RWPE2 (cell line): ENCODE measurements at regions not wholly inside any gene's neighbourhood (a gene's known extent, or its start where the extent isn't known, plus 50 kb on each side); places are given as distances from the start of the nearest gene placed in this dataset.

Source experiments
- ATAC-seq: fragments of 200-7000 bp; cut with Tn5 transposase; 3 replicates; pipeline ENCODE4 v1.9.1; 2021; ENCODE audit warnings: low read depth
- DNase-seq: peaks from one replicate; pipeline ENCODE4 v3.0.0-alpha.2; 2020; ENCODE audit warnings: low spot score
- H3K27ac ChIP-seq: fragments of 450-650 bp; 2 replicates; pipeline ENCODE4 v1.5.1; 2017; ENCODE audit warnings: mild to moderate bottlenecking; ENCODE audit not compliant: poor library complexity, severe bottlenecking
- H3K27me3 ChIP-seq: fragments of 250-450 bp; sonication (Bioruptor Pico); 2 replicates; pipeline ENCODE4 v1.5.1; 2021; ENCODE audit warnings: mild to moderate bottlenecking, moderate library complexity; ENCODE audit not compliant: insufficient read depth, poor library complexity, severe bottlenecking
- H3K36me3 ChIP-seq: fragments of 250-450 bp; sonication (Bioruptor Pico); 2 replicates; pipeline ENCODE4 v1.5.1; 2020; ENCODE audit warnings: low read depth, mild to moderate bottlenecking, moderate library complexity
- H3K4me1 ChIP-seq: fragments of 250-450 bp; sonication (Bioruptor Pico); 2 replicates; pipeline ENCODE4 v1.5.1; 2021; ENCODE audit warnings: mild to moderate bottlenecking, moderate library complexity; ENCODE audit not compliant: insufficient read depth, poor library complexity, severe bottlenecking
- H3K4me3 ChIP-seq: fragments of 250-450 bp; sonication (Bioruptor Pico); 2 replicates; pipeline ENCODE4 v1.5.1; 2021; ENCODE audit warnings: mild to moderate bottlenecking, moderate library complexity; ENCODE audit not compliant: severe bottlenecking
- H3K9me3 ChIP-seq: fragments of 250-450 bp; sonication (Bioruptor Pico); 2 replicates; pipeline ENCODE4 v1.5.1; 2021; ENCODE audit warnings: mild to moderate bottlenecking, moderate library complexity; ENCODE audit not compliant: severe bottlenecking
- TF ChIP-seq, protein P1 (sequence below): fragments of 450-650 bp; IDR thresholded peaks from one replicate; pipeline ENCODE4 v1.5.1; 2017; ENCODE audit warnings: mild to moderate bottlenecking, moderate library complexity; ENCODE audit not compliant: poor library complexity, severe bottlenecking

DNA sequence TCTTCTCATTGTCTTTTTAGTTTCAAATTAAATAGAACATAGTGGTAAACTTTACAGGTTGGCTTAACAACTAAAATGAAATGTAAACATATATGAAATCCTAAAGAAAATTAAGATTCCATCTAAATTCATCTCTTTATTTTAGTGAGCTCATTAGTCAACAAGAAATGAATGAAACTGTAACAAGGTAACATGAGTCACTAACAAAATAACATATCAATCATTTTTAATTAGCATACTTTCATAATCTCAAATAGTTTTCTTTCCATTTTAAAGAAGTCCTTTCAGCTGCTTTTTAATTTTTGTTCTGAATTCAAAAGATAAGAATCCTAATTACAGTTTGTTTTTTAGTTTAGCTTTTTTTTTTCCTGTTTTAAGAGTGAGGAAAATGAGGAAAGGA, 688.6 kb upstream of the TENM4 start:
- Histone ChIP-seq H3K4me3 (no peak overlapping the region), H3K9me3 (no peaks in the 10 kb centered on the region), H3K27ac (no peak overlapping the region), H3K4me1 (no peaks in the 10 kb centered on the region), H3K27me3 (no peaks in the 10 kb centered on the region), H3K36me3 (no peaks in the 10 kb centered on the region)
- ATAC-seq (no peak), DNase-seq (no peak)
- TF ChIP-seq, protein P1, sequence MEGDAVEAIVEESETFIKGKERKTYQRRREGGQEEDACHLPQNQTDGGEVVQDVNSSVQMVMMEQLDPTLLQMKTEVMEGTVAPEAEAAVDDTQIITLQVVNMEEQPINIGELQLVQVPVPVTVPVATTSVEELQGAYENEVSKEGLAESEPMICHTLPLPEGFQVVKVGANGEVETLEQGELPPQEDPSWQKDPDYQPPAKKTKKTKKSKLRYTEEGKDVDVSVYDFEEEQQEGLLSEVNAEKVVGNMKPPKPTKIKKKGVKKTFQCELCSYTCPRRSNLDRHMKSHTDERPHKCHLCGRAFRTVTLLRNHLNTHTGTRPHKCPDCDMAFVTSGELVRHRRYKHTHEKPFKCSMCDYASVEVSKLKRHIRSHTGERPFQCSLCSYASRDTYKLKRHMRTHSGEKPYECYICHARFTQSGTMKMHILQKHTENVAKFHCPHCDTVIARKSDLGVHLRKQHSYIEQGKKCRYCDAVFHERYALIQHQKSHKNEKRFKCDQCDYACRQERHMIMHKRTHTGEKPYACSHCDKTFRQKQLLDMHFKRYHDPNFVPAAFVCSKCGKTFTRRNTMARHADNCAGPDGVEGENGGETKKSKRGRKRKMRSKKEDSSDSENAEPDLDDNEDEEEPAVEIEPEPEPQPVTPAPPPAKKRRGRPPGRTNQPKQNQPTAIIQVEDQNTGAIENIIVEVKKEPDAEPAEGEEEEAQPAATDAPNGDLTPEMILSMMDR = no peak

DNA sequence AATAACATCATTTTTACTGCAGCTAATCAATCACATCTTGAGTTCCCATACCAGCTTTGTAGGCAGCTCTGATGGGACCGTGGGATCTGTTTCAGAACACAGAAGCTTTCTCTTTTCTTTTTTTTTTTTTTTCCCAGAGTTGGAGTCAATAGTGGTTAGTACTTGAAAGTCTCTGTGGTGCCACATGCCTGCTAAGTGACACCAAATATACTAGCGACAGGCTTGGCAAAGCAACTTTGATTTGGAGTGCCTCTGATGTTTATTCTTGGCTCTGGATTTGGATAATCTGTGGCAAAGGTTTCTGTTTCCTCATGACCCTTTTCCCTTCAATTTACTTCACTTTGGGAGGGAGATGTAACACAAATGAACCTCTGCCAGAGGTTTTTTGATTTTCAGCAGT, 681.4 kb upstream of the TENM4 start:
- Histone ChIP-seq H3K9me3 (no peaks in the 10 kb centered on the region), H3K27ac (no peak overlapping the region), H3K4me1 (no peaks in the 10 kb centered on the region), H3K4me3 (no peak overlapping the region), H3K27me3 (no peaks in the 10 kb centered on the region), H3K36me3 (no peaks in the 10 kb centered on the region)
- ATAC-seq = no peak
- TF ChIP-seq, protein P1 = no peak
- no peak for DNase-seq

DNA sequence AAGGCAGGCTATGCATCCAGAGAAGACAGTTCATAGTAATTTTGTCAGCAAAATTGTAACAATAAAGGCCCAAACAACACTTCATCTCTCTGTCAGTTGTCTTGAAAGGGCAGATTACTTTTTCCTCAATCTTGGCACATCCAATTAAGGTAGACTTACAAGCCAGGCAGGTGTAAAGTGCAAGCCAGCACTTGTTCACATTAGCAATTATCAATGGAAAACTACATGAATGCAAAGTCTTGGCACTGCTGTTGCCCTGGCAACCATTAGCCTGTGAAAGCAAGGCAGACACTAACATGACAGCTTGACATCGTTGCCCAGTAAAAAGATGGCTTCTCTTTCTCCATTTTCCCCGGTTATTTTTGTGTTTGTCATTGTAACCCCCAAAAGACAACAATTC, 677.2 kb upstream of the TENM4 start:
- H3K36me3 ChIP-seq = no peaks in the 10 kb centered on the region
- DNase-seq = no peak

DNA sequence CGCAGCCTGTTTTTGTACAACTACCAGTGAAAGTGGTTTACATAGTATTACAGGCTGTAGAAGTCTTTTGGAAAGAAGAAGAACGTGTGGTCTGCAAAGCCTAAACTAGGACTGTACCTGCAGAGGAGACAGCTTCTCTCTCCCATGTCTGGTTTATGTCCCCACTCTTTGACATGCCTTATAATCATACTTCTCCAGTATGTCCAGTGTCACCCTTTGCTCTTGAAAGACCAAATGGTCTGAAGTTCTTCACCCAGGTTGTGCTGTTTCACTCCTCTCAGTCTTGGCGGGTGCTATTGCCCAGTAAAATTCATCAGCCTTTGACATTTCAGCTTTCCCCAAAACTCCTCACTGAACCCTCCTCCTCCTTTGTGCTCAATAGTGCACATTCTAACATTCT, 676.0 kb upstream of the TENM4 start:
- no peak for DNase-seq
- ATAC-seq = no peak

More for the DNA sequence above, 677.2 kb upstream of the TENM4 start:
- Histone ChIP-seq H3K4me3 (no peak overlapping the region), H3K27ac (no peak overlapping the region), H3K9me3 (no peaks in the 10 kb centered on the region), H3K27me3 (no peaks in the 10 kb centered on the region), H3K4me1 (no peaks in the 10 kb centered on the region)
- TF ChIP-seq, protein P1 = no peak
- ATAC-seq = no peak

DNA sequence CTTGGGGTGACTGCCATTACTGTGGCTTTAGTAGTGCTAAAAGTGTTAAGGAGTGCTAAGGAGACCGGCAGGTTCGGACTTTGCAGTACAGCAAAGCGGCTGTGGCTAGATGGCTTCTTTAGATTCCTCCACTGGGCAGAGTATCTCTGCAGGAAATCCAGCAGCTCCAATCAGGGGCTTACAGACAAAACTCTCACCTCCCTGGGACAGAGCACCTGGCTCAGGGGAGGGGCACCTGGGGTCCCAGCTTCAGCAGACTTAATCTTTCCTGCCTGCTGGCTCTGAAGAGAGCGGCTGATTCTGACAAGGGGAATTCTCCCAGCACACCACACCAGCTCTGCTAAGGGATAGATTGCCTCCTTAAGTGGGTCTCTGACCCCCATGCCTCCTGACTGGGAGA, 668.8 kb upstream of the TENM4 start:
- no peak overlapping the region for H3K4me3 ChIP-seq
- no peaks in the 10 kb centered on the region for H3K4me1 ChIP-seq
- H3K27me3 ChIP-seq = no peaks in the 10 kb centered on the region
- DNase-seq = no peak
- H3K9me3 ChIP-seq = no peaks in the 10 kb centered on the region
- TF ChIP-seq, protein P1 = no peak
- no peak overlapping the region for H3K27ac ChIP-seq
- ATAC-seq = no peak
- no peaks in the 10 kb centered on the region for H3K36me3 ChIP-seq

More for the DNA sequence above, 676.0 kb upstream of the TENM4 start:
- TF ChIP-seq, protein P1 = no peak
- H3K27ac ChIP-seq = no peak overlapping the region
- no peaks in the 10 kb centered on the region for H3K27me3 ChIP-seq
- H3K4me1 ChIP-seq = no peaks in the 10 kb centered on the region
- no peaks in the 10 kb centered on the region for H3K36me3 ChIP-seq
- no peaks in the 10 kb centered on the region for H3K9me3 ChIP-seq
- no peak overlapping the region for H3K4me3 ChIP-seq
